ENCODE measurements at regions not wholly inside any gene's neighbourhood (a gene's known extent, or its start where the extent isn't known, plus 50 kb on each side); places are given as distances from the start of the nearest gene placed in this dataset.

DNA sequence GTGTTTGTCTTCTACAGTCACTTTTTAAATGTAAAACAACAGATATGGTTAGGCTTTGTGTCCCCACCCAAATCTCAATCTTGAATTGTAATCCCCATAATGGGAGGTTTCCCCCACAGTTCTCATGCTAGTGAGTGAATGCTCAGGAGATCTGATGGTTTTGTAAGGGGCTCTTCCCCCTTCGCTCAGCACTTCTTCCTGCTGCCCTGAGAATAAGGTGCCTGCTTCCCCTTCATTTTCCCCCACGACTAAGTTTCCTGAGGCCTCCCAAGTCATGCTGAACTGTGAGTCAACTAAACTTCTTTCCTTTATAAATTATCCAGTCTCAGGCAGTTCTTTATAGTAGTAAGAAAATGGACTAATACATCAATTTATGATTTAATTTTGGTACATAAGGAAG lies 118.0 kb upstream of the SNTG2 start:
- Mint-ChIP-seq H3K4me1 (ENCODE audit: low read depth) (peaks cover 6% of the 10 kb centered on the region), H3K36me3 (no peaks in the 10 kb centered on the region), H3K27ac (no peak overlapping the region), H3K4me3 (no peak overlapping the region), H3K9me3 (ENCODE audit: low read depth) (no peaks in the 10 kb centered on the region), H3K27me3 (peaks cover 2% of the 10 kb centered on the region)

DNA sequence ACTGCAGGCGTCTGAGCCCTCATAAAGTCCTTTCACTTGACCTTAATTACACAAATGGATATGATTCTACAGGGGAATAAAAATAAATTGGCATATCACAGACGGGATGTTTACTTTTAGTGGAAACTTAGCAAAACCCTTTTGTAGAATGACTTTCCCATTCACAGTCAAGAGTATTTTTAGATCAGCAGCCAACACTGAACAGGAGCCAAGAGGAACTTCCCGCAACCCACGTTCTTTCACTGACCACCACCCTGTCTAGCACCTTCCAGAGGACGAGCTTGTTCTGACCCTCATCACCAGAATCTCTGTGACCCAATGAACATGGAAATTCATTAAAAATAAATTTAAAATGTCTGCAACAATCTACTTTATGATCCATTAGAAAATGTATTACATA lies 119.0 kb upstream of the SNTG2 start:
- H3K9me3 Mint-ChIP-seq (ENCODE audit: low read depth): no peaks in the 10 kb centered on the region
- peaks cover 6% of the 10 kb centered on the region for H3K4me1 Mint-ChIP-seq (ENCODE audit: low read depth)

DNA sequence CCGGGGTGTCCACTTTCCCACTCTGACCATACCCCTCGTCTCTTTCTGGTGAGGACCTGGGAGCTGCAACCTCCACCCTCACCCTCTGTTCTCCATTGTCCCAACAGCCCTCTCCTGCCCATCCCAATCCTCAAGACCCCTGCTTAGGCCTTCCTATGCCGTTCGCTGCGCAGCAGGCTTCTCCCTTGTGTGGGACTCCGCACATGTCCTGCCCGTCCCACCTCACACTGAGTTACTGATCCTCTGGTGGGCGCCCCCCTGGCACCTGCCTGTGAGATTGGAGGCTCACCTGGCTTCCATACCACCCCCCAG lies 119.5 kb upstream of the SNTG2 start:
- H3K36me3 Mint-ChIP-seq: no peaks in the 10 kb centered on the region
- no peak overlapping the region for H3K4me3 Mint-ChIP-seq
- H3K9me3 Mint-ChIP-seq (ENCODE audit: low read depth): no peaks in the 10 kb centered on the region
- H3K4me1 Mint-ChIP-seq (ENCODE audit: low read depth): peaks cover 6% of the 10 kb centered on the region
- H3K27ac Mint-ChIP-seq: no peak overlapping the region
- H3K27me3 Mint-ChIP-seq: peaks cover 2% of the 10 kb centered on the region

More for the DNA sequence above, 119.0 kb upstream of the SNTG2 start:
- Mint-ChIP-seq H3K4me3 (no peak overlapping the region), H3K36me3 (no peaks in the 10 kb centered on the region), H3K27ac (no peak overlapping the region), H3K27me3 (peaks cover 2% of the 10 kb centered on the region)

GRCh38 chr2:830419-831224 lies 120.0 kb upstream of the SNTG2 start:
- Mint-ChIP-seq H3K4me1 (ENCODE audit: low read depth) (peaks cover 6% of the 10 kb centered on the region), H3K4me3 (no peak overlapping the region), H3K27me3 (peaks cover 2% of the 10 kb centered on the region)

GRCh38 chr2:829047-829446 lies 121.6 kb upstream of the SNTG2 start:
- no peaks in the 10 kb centered on the region for H3K27me3 Mint-ChIP-seq
- no peaks in the 10 kb centered on the region for H3K9me3 Mint-ChIP-seq (ENCODE audit: low read depth)
- H3K4me1 Mint-ChIP-seq (ENCODE audit: low read depth): peaks cover 6% of the 10 kb centered on the region
- H3K4me3 Mint-ChIP-seq: no peak overlapping the region
- H3K27ac Mint-ChIP-seq: no peak overlapping the region
- no peaks in the 10 kb centered on the region for H3K36me3 Mint-ChIP-seq

More at GRCh38 chr2:830419-831224, 120.0 kb upstream of the SNTG2 start:
- H3K27ac Mint-ChIP-seq: no peak overlapping the region
- H3K36me3 Mint-ChIP-seq: no peaks in the 10 kb centered on the region
- no peaks in the 10 kb centered on the region for H3K9me3 Mint-ChIP-seq (ENCODE audit: low read depth)

- Mint-ChIP-seq H3K27me3 (peaks cover 3% of the 10 kb centered on the region), H3K4me3 (no peak overlapping the region), H3K9me3 (ENCODE audit: low read depth) (no peaks in the 10 kb centered on the region), H3K36me3 (no peaks in the 10 kb centered on the region), H3K4me1 (ENCODE audit: low read depth) (no peaks in the 10 kb centered on the region), H3K27ac (no peak overlapping the region)
These were observed 125.7 kb upstream of the SNTG2 start for GRCh38 chr2:824954-825353.

DNA sequence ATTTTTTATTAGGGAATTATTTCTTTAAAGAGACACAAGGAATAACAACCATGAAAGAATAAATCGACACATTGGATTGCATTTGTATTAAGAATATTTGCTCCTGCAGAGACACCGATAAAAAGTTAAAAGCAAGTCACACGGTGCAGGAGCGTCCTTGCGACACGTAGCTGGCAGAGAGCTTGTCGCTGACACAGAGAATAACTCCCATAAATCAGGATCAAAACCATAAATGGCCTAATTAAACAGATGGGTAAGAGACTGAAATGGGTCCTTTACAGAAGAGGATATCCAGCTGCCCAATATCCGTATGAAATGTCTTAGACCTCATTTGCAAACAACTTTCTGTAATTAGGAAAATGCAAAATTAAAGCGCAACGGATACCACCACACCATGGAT lies 126.1 kb upstream of the SNTG2 start:
- Mint-ChIP-seq H3K27me3 (peaks cover 3% of the 10 kb centered on the region), H3K4me3 (no peak overlapping the region), H3K27ac (no peak overlapping the region), H3K4me1 (ENCODE audit: low read depth) (no peaks in the 10 kb centered on the region), H3K36me3 (no peaks in the 10 kb centered on the region), H3K9me3 (ENCODE audit: low read depth) (no peaks in the 10 kb centered on the region)

- Mint-ChIP-seq H3K4me1 (ENCODE audit: low read depth) (no peaks in the 10 kb centered on the region), H3K4me3 (no peak overlapping the region), H3K36me3 (no peaks in the 10 kb centered on the region), H3K27me3 (peaks cover 3% of the 10 kb centered on the region), H3K9me3 (ENCODE audit: low read depth) (no peaks in the 10 kb centered on the region), H3K27ac (no peak overlapping the region)
These were observed 129.1 kb upstream of the SNTG2 start for GRCh38 chr2:821546-821945.

DNA sequence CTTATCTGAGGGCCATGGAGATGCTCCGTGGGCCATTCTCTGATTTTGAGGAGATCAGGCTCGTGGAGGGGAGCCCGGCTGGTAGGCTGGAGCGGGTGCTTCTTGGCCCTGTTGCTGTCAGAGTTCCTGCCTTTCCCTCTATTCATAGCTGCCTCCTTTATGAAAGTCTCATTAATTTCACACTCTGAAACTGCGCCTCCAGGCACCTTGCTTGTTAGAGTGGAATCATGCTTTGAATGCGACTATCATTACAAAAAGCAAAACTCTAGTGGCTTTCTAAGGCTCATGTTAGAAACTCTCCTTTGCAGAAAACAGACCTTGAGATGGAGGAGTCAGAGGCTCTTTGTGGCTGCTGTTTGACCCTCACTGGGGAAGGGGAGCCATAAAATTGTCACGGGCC lies 131.0 kb upstream of the SNTG2 start:
- H3K36me3 Mint-ChIP-seq: no peaks in the 10 kb centered on the region
- H3K9me3 Mint-ChIP-seq (ENCODE audit: low read depth): no peaks in the 10 kb centered on the region
- no peak overlapping the region for H3K4me3 Mint-ChIP-seq
- H3K27ac Mint-ChIP-seq: no peak overlapping the region
- H3K4me1 Mint-ChIP-seq (ENCODE audit: low read depth): no peaks in the 10 kb centered on the region
- peaks cover 3% of the 10 kb centered on the region for H3K27me3 Mint-ChIP-seq

DNA sequence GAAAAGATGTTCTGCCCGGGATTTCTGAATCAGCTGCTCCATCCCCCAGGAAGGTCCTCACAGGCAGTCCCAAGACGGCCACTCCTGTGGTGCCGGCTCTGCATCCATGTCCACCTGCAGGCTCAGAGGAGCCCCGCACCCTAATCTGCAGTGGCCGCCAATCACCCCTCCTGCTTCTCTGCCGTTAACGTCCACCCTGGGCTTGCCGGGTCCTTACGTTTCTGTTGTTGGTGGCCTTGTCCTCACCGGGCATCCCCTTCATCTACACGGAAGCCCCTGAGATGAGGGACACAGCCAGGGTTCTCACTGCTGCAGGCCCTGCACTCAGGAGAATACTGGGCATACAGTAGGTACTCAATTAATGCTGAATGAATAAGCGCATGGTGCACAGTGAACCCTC lies 131.5 kb upstream of the SNTG2 start:
- Mint-ChIP-seq H3K9me3 (ENCODE audit: low read depth) (no peaks in the 10 kb centered on the region), H3K36me3 (no peaks in the 10 kb centered on the region), H3K27me3 (peaks cover 3% of the 10 kb centered on the region), H3K4me1 (ENCODE audit: low read depth) (no peaks in the 10 kb centered on the region), H3K27ac (no peak overlapping the region), H3K4me3 (no peak overlapping the region)

DNA sequence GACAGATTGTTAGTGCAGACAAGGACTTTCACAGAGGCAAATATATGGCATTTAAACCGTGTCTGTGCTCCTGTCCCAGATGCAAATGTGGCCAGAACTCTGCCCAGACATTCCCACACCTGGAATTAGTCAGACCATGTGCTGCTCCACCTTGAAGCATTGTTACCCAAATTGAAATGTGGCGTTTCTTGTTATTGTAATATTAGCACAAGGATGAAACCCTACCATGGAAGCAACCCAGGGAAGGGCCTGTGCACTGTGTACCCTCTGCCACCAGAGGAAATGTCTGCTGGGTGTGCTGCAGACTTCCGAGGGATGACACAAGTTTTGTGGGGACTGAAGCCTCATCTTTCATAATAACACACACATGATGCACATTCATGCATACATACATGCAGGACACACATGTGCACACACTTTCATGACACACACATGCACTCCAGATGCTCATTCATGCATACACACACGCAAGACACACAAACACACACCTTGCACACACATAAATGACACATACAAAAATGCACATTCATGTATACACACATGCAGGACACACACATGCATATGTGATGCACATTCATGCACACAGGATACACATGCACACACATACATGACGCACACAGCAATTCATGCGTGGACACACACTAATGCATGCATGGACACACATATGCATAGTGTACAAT lies 133.2 kb upstream of the SNTG2 start:
- Mint-ChIP-seq H3K4me3 (no peak overlapping the region), H3K9me3 (ENCODE audit: low read depth) (no peaks in the 10 kb centered on the region), H3K4me1 (ENCODE audit: low read depth) (no peaks in the 10 kb centered on the region), H3K27ac (no peak overlapping the region), H3K36me3 (no peaks in the 10 kb centered on the region), H3K27me3 (peaks cover 3% of the 10 kb centered on the region)

GRCh38 chr2:816278-816677 lies 134.4 kb upstream of the SNTG2 start:
- H3K9me3 Mint-ChIP-seq (ENCODE audit: low read depth): no peaks in the 10 kb centered on the region
- H3K4me3 Mint-ChIP-seq: no peak overlapping the region
- H3K27me3 Mint-ChIP-seq: no peaks in the 10 kb centered on the region
- no peak overlapping the region for H3K27ac Mint-ChIP-seq
- no peaks in the 10 kb centered on the region for H3K36me3 Mint-ChIP-seq
- H3K4me1 Mint-ChIP-seq (ENCODE audit: low read depth): no peaks in the 10 kb centered on the region

DNA sequence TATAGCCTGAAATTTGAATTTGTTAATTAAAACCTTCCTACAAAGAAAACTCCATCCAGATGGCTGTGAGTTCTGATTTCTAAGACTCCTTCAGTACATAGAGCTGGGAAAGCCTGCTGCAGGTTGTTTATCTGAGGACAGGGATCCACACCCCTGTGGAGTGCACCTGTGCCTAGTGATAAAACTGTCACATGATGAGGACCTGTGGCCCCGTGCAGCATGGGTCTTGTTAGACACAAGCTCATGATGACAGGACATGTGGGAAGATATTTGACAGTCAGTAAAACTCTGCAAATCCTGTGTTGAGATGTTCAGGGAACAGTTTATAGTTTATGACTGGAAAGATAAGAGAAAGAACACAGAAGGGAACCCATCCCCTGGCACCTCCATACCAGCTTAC lies 133.2 kb upstream of the TMEM18 start:
- Mint-ChIP-seq H3K4me1 (ENCODE audit: low read depth) (no peaks in the 10 kb centered on the region), H3K27ac (no peak overlapping the region), H3K4me3 (no peak overlapping the region), H3K36me3 (no peaks in the 10 kb centered on the region), H3K9me3 (ENCODE audit: low read depth) (no peaks in the 10 kb centered on the region), H3K27me3 (no peaks in the 10 kb centered on the region)

- Mint-ChIP-seq H3K36me3 (no peaks in the 10 kb centered on the region), H3K27ac (no peak overlapping the region), H3K9me3 (ENCODE audit: low read depth) (no peaks in the 10 kb centered on the region), H3K4me1 (ENCODE audit: low read depth) (no peaks in the 10 kb centered on the region), H3K27me3 (no peaks in the 10 kb centered on the region), H3K4me3 (no peak overlapping the region)
These were observed 130.1 kb upstream of the TMEM18 start for GRCh38 chr2:807300-807699.

GRCh38 chr2:805664-806063 lies 128.5 kb upstream of the TMEM18 start:
- Mint-ChIP-seq H3K4me3 (no peak overlapping the region), H3K4me1 (ENCODE audit: low read depth) (no peaks in the 10 kb centered on the region), H3K27ac (no peak overlapping the region), H3K27me3 (no peaks in the 10 kb centered on the region), H3K9me3 (ENCODE audit: low read depth) (no peaks in the 10 kb centered on the region), H3K36me3 (no peaks in the 10 kb centered on the region)

- Mint-ChIP-seq H3K27me3 (no peaks in the 10 kb centered on the region), H3K9me3 (ENCODE audit: low read depth) (no peaks in the 10 kb centered on the region), H3K36me3 (no peaks in the 10 kb centered on the region), H3K27ac (no peak overlapping the region), H3K4me3 (no peak overlapping the region), H3K4me1 (ENCODE audit: low read depth) (no peaks in the 10 kb centered on the region)
These were observed 120.8 kb upstream of the TMEM18 start for GRCh38 chr2:797993-798392.
